Upper lobe of left lung (tissue), 4 donors: ENCODE measurements at regions not wholly inside any gene's neighbourhood (a gene's known extent, or its start where the extent isn't known, plus 50 kb on each side); places are given as distances from the start of the nearest gene placed in this dataset.

Experiments
- CTCF ChIP-seq, 6 experiments: fragments of 450-650 bp in 4 of 6; fragments of 200-600 bp in 2 of 6; sonication (generic) in 2 of 6; IDR thresholded peaks; one replicate each; pipeline ENCODE4 v1.5.1; 2016 to 2019; ENCODE audit warnings: antibody characterized with exemption in 6 of 6
- EP300 ChIP-seq, 4 donors: sonication (generic); formaldehyde crosslinking; IDR thresholded peaks; one replicate each; pipeline ENCODE4 v1.5.1; 2017; ENCODE audit warnings: antibody characterized with exemption in 4 of 4, control low read depth in 2 of 4
- POLR2A ChIP-seq, 4 donors: fragments of 450-650 bp; IDR thresholded peaks; one replicate each; pipeline ENCODE4 v1.5.1; 2016 to 2017; ENCODE audit warnings: antibody characterized with exemption in 4 of 4, mild to moderate bottlenecking in 2 of 4
- POLR2AphosphoS5 ChIP-seq, 2 donors: sonication (generic); formaldehyde crosslinking; IDR thresholded peaks; one replicate each; pipeline ENCODE4 v1.5.1; 2017; ENCODE audit warnings: antibody characterized with exemption in 2 of 2

- TF ChIP-seq POLR2A (IDR thresholded peaks at IDR 0.05) = no peak
- no peak for TF ChIP-seq POLR2AphosphoS5 (IDR thresholded peaks at IDR 0.05)
- TF ChIP-seq CTCF (IDR thresholded peaks at IDR 0.05) = no peak
- TF ChIP-seq EP300 (IDR thresholded peaks at IDR 0.05) = no peak
Observed at GRCh38 chr12:42706321-42706720, 116.8 kb upstream of the PRICKLE1 start.
